ENCODE measurements at regions not wholly inside any gene's neighbourhood (a gene's known extent, or its start where the extent isn't known, plus 50 kb on each side); places are given as distances from the start of the nearest gene placed in this dataset.

DNA sequence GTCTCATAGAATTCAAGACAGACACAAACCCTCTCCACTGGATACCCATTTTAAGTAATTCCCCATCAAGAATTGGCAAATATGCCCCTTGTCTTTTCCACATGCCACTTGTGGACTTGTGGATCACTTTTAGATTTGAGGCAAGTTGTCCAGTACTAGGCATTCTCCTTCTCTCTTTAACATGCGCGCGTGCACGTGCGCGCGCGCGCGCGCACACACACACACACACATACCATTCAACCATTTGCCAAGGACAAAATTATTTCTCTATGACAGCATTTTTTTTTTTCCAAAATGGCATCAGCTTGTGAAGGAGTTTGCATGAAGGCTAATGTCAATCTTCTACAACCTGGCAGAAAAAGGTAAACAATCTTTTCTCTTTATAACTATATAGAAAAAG, 1325.7 kb upstream of the IGFBP7 start:
- no peaks in the 10 kb centered on the region for H3K27me3 ChIP-seq (ENCODE audit: control insufficient read depth in 2 of 2, insufficient read depth in 2 of 2, low read length in 2 of 2)
- DNase-seq (ENCODE audit: low read depth, low spot score) (no peak), FAIRE-seq (no peak)
- CTCF ChIA-PET: no interaction called here
- no peaks in the 10 kb centered on the region for H3K9me1 ChIP-seq (replicated peaks; ENCODE audit: control insufficient read depth, extremely low read depth, insufficient read depth, low read length)
- TF ChIP-seq EZH2 (IDR thresholded peaks at IDR 0.05; ENCODE audit: borderline replicate concordance, low read depth, low read length, severe bottlenecking) (no peak), MYC (IDR thresholded peaks at IDR 0.05; ENCODE audit: low read depth, low read length) (no peak), POLR2AphosphoS5 (IDR thresholded peaks at IDR 0.05; ENCODE audit: insufficient read depth, low read depth, low read length) (no peak), GATA2 (IDR thresholded peaks at IDR 0.05; ENCODE audit: insufficient read depth, insufficient read length, low read depth, low read length) (no peak), POLR2A (IDR thresholded peaks at IDR 0.05; ENCODE audit: low read depth, low read length) (no peak), JUN (IDR thresholded peaks at IDR 0.05; ENCODE audit: borderline replicate concordance, insufficient read depth, insufficient read length, low read depth) (no peak), FOS (IDR thresholded peaks at IDR 0.05; ENCODE audit: borderline replicate concordance, insufficient read depth, low read length) (no peak)
- TF ChIP-seq, protein P1, sequence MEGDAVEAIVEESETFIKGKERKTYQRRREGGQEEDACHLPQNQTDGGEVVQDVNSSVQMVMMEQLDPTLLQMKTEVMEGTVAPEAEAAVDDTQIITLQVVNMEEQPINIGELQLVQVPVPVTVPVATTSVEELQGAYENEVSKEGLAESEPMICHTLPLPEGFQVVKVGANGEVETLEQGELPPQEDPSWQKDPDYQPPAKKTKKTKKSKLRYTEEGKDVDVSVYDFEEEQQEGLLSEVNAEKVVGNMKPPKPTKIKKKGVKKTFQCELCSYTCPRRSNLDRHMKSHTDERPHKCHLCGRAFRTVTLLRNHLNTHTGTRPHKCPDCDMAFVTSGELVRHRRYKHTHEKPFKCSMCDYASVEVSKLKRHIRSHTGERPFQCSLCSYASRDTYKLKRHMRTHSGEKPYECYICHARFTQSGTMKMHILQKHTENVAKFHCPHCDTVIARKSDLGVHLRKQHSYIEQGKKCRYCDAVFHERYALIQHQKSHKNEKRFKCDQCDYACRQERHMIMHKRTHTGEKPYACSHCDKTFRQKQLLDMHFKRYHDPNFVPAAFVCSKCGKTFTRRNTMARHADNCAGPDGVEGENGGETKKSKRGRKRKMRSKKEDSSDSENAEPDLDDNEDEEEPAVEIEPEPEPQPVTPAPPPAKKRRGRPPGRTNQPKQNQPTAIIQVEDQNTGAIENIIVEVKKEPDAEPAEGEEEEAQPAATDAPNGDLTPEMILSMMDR (IDR thresholded peaks at IDR 0.05; ENCODE audit: extremely low read depth in 1 of 2, insufficient read depth in 1 of 2, low read depth in 1 of 2, low read length in 2 of 2): no peak
- TF ChIP-seq, protein P2, sequence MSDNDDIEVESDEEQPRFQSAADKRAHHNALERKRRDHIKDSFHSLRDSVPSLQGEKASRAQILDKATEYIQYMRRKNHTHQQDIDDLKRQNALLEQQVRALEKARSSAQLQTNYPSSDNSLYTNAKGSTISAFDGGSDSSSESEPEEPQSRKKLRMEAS (IDR thresholded peaks at IDR 0.05; ENCODE audit: insufficient read depth, insufficient read length): no peak
- no peak overlapping the region for H3K4me2 ChIP-seq (ENCODE audit: insufficient read depth, low read length)
- no peaks in the 10 kb centered on the region for H3K4me1 ChIP-seq (ENCODE audit: control insufficient read depth, extremely low read depth, insufficient read depth, low read length)
- no TSS peak for BruUV-seq (replicated peaks)
- no peaks in the 10 kb centered on the region for H3K9me3 ChIP-seq (replicated peaks; ENCODE audit: control insufficient read depth, insufficient read depth, low read length)
- H3K9ac ChIP-seq (replicated peaks; ENCODE audit: extremely low read depth, insufficient read depth, low read length): no peak overlapping the region
- dilution Hi-C loops (cut with MboI; ENCODE audit: extremely low pct_ligation_motif_present, low sequenced_read_pairs) (no loop called here), intact Hi-C loops (cut with micrococcal nuclease) (no loop called here)
- no peaks in the 10 kb centered on the region for H4K20me1 ChIP-seq (replicated peaks; ENCODE audit: control insufficient read depth, extremely low read depth, insufficient read depth, low read length)
- no peak overlapping the region for H2AFZ ChIP-seq (ENCODE audit: low read depth, low read length)
- H3K4me3 ChIP-seq (replicated peaks in 1 of 3; ENCODE audit: insufficient read depth in 1 of 3, low read depth in 1 of 3, low read length in 3 of 3): no peak overlapping the region
- H3K27ac ChIP-seq (ENCODE audit: insufficient read depth, low read depth, low read length): no peak overlapping the region
- H3K36me3 ChIP-seq (ENCODE audit: control insufficient read depth in 2 of 2, extremely low read depth in 1 of 2, insufficient read depth in 2 of 2, low read length in 2 of 2): no peaks in the 10 kb centered on the region
- POLR2A ChIA-PET: no interaction called here
- no peaks in the 10 kb centered on the region for H3K79me2 ChIP-seq (ENCODE audit: control insufficient read depth, insufficient read depth, low read length)

Data from endothelial cell of umbilical vein (primary cell).